Right renal cortex interstitium (tissue), 3 donors: ENCODE measurements at regions not wholly inside any gene's neighbourhood (a gene's known extent, or its start where the extent isn't known, plus 50 kb on each side); places are given as distances from the start of the nearest gene placed in this dataset.
"Not testable (repeated sequence)": the region's sequence is repeated elsewhere in the genome, so short reads cannot be mapped to it uniquely, and the experiment has no call there.

ENCODE experiments used
- DNase-seq, 3 donors: peaks; one replicate each; pipeline ENCODE4 v3.0.0-alpha.2; 2013; ENCODE audit warnings: low read depth in 3 of 3, low spot score in 2 of 3

DNA sequence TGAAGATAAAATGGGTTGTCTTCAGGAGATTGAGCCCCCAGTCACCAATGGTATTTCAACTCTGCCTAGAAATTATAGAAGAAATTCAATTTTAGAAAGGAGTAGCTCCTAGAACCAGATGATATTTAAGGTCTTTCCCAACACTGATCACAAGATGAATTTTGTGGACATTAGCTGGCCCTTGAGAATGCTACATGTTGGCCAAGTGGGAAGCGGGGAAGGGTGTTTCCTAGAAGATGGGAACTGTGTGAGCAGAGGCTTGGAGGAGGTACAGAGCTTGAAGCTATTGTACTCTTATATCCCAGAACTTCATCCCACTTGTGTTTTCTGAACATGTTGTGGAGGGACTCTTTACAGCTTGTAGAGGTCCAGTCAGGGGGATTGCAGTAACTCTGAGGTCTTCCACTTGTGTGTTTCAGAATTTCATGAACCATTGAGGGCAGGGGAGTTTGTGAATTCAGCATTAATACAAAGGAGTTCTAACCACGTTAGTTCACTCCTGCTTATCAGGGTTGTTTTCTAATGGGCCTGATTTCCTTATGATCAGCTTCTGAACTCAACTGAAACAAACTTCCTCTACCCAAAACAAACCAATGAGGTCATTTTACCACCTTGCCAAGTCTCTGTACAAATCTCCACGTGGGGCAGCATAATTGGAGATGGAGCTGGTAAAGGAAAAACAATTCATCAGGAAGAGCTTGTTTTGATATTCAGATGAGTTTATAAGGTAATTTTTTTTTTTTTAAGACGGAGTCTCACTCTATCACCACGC lies 152.6 kb upstream of the TPM1 start:
- DNase-seq: no peak

DNA sequence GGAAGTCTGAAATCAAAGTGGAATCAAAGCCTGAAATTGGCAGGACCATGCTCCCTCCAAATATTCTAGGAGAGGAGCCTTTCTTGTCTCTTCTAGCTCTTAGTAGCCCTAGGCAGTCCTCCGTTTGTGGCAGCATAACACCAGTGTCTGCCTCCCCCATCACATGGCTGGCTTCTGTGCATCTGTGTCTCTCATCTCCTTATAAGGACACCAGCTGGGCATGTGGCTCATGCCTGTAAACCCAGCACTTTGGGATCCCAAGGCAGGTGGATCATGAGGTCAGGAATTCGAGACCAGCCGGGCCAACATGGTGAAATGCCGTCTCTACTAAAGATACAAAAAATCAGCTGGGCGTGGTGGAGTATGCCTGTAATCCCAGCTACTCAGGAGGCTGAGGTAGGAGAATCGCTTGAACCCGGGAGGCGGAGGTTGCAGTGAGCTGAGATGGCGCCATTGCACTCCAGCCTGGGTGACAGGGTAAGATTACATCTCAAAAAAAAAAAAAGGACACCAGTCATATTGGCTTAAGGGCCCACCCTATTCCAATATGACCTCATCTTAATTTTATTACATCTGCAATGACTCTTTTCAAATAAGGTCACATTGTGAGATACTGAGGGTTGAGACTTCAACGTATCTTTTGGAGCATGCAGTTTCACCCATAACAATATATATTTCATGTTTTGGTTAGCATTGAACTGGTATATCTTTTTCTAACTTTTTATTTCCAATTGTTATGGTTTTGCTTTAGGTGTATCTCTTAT lies 148.0 kb upstream of the TPM1 start:
- no peak for DNase-seq

DNA sequence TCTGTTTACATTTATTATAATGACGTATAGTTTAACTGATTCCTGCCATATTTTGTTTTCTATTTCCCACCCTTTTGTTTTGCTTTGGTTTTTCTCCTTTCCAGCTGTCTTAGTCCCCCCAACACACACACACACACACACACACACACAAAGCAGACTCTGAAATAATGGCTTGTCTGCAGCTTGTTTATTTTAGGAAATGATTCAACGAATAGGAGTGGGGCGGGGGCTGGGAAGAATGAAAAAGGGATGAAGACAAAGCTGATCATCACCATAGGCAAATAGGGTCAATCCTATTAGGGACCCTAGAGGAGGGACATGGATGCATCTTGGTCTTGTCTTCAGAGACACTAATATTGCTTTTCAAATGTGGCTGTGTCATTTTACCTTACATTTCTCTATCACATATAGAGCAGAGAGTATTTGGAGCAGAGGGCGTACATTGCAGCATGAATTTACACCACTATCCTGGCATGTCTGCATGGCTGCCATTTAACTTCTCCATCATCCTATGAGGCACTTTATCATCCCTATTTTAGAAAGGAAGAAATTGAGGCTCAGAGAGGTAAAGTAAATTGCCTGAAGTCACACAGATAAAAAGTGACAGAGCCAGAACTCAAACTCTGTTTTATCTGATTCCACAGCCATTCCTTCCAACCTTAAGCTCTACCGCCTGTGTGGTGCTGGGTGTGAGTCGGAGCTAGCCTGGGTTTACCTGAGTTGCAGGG lies 147.2 kb upstream of the TPM1 start:
- no peak for DNase-seq

DNA sequence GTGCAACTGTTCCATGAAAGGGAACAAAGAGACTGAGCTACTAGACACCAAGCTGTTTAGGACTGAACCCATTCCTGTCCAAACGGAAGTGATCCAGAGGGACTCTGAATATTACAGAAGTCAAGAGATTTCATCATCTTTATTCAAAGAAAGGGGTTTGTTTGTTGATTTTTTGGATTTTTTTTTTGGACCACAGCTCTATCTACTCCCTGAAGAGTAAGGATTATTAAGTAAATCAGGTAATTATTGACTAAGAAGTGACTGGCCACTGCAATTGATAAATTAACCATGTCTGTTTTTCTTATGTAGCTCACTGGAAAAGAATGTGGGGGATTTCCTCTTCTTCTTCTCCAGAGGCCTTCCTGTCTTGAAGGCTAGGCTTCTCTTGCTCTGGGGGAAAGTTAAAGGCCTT lies 146.6 kb upstream of the TPM1 start:
- no peak for DNase-seq

DNA sequence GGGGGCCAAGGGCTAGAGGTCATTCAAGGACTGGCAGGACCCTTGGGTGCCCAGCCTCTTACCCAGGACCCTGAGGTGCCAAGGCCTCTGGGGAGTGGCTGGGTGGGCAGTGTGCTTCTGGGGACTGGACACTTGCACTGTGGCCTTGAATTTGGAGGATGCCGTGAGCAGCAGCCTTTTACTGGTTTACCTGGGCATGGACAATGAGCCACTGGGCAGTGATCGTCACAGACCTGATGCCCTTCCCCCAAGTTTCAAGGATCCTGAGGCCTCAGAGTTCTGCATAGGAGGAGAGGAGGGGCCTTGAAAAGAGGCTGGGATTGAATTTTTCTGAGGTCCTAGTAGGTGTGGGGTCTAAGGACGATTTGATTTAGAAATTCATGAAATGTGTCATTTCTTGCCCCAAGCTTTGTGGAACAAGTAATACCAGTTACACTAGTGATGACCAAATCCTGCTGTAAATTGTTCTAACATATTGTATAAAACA lies 146.1 kb upstream of the TPM1 start:
- no peak for DNase-seq

DNA sequence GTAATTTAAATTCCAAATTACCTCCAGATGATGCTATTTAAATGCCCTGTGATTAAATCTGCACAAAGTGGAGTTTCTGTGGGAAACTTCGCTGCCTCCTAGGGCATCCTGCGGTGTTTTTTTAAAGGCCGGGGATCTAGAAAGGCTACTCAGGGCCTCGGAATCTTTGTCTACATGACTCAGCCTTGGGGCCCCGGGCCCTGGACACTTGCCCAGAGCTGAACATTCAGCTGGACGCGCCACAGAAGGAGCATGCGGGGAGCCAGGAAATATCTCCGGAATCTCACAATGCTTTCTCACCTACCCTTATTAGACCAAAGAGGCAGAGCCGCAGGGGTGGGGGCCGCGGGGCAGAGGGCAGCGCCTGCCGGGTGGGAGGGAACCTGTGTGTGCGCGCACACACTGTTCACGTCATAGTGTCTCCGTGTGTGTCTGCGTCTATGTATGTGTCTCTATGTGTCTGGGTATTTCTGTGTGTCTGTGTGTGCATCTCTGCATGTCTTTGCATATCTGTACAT lies 145.5 kb upstream of the TPM1 start:
- DNase-seq: peak in 1 of 3 donors; percentile 60

DNA sequence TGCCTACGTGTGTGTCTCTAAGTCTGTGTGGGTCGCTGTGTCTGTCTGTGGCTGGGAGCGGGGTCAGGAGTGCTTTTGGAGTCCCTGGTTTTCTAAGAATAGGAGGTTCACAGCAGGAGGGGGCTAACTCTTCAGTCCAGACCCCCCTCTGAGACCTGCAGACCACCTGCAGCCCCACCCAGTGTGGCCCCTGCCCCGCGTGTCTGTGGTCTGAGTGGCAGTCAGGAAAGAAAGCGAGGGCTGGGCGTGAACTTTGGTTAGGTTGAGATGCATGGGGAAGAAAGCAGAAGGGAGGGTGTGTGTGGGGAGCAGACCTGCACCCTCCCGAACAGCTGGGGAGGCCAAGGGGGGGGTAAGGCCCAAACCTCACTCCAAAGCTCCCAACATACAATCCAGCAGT lies 144.9 kb upstream of the TPM1 start:
- DNase-seq: no peak

DNA sequence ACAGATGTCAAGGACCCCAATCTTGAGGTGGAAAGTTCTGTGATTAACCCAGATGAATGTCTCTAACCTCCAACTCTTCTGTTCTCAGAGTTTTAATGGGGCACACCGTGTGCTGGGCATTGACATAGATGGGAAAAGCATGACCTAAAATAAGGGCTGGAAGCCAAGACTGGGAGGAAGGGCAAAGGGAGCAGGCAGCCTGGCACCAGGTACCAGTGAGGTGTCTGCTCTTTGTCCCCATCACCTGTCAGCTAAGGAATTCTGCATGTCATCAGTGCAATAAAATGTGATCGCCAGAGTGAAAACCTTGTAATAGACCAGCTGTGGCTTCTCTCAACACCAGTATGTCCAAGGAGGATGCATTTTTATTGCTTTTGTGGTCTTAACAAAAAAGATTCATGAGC lies 143.5 kb upstream of the TPM1 start:
- no peak for DNase-seq

DNA sequence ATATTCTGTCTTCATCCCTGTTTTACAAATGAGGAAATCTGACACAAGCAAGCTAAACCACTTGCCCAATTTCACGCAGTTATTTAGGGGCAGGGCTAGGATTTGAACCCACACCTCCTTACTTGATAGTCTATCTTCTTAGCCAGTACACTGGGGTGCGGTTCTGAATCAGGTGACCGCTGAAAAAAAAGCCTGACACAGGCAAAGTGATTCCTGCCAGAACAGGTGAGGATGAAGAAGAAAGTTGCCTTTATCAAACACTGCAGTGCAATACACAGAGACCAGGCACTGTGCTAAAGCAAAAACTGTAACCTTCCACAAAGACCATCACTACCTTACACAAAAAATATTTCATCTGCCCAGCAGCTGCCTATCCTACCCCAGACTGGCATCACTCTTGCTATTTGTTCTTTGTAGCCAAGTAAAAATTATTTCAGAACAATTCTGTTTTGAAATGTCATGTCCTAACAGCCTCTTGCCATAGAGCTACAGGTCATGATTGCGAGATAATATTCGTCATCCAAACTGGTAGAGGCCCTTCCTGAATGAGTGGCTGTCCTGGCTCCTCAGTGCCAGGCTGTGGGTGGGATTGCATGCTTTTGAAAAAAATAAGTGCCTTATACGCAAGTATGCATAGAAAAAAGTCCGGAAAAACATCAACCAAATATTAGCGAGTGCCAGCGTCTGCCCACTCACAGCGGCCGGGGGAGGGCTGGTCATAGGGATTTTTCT lies 142.3 kb upstream of the TPM1 start:
- no peak for DNase-seq

DNA sequence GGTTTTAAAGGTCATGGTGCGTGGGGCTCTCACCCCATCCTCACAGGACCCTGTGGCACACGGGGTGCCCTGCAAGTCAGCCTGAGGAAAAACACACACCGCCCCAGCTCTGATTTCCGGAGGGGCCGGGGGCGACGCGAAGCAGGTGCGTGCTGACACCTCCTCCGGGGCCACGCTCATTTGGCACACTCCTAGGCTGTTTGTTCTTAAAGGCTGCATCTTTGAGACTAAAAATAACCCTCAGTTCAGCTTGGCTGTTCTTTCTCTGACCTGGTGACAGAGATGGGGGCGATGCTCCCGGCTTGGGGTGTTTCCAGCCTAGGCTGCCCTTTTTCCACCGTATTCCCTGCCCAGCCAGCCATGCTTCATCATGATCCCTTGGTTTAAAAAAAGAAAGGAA lies 141.5 kb upstream of the TPM1 start:
- no peak for DNase-seq

DNA sequence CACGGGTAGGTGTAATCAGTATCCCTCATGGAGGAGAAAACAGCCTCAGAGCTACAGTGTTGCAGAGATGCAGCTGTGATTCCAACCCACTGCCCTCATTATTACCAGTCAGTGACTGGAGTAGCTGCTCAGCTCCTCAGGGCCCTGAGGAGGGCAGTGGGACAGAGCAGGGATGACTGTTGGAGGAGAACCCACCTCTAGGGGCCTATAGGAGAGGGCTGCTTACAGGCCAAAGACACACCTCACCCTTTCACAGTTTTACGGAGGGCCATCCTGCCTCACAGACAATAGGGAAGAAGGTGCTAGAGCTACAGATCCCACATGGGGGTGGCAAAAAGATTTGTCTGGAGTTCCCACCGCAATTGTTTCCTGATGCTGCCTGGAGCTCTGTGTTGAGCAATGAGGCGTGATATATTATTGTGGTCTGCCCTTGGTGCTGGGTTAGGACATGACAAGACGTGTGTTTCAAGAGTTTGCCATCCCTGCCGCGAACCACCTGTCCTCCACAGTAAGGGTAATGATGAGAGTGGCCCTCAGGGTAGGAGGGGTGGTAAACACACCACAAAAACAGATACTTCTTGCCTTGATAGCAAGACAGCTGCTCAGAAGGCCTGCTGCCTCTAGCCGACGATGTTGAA lies 140.5 kb upstream of the TPM1 start:
- no peak for DNase-seq

DNA sequence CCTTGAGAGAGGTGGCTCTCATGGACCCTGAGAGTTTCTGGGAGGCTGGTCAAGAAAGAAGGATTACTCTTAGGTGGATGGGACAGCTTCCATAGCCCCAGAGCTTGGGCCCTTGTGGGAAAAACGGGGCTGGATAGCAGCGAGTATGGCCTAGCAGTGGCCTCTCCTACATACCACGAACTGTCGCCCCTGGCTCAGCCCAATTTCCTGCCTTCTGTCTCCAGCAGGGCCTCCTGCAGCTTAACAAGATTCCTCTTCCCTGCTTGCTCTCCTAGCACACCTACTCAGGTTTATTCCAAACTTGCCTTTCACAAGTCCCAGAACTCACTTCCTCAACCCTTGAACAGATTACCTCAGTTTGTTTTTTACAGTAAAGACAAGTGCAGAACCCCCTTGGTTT lies 139.7 kb upstream of the TPM1 start:
- no peak for DNase-seq

DNA sequence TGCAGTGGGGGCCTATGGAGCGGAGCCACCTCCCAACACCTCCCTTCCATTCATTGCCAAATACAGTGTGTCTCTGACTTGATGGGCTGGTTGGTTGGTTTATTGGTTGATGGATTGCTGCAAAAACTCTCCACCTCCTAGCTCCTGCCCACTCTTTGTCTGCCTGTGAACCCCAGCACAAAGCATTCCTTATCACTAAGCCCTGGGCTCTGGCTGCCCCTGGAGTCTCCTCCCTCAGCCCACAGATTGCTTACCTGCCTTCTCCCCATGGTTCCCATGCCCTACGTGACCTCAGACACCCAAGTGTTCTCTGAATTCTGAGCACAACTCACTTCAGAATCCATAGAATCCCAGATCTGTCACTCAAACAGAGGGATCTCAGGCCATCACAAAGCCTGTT lies 139.1 kb upstream of the TPM1 start:
- DNase-seq: no peak

DNA sequence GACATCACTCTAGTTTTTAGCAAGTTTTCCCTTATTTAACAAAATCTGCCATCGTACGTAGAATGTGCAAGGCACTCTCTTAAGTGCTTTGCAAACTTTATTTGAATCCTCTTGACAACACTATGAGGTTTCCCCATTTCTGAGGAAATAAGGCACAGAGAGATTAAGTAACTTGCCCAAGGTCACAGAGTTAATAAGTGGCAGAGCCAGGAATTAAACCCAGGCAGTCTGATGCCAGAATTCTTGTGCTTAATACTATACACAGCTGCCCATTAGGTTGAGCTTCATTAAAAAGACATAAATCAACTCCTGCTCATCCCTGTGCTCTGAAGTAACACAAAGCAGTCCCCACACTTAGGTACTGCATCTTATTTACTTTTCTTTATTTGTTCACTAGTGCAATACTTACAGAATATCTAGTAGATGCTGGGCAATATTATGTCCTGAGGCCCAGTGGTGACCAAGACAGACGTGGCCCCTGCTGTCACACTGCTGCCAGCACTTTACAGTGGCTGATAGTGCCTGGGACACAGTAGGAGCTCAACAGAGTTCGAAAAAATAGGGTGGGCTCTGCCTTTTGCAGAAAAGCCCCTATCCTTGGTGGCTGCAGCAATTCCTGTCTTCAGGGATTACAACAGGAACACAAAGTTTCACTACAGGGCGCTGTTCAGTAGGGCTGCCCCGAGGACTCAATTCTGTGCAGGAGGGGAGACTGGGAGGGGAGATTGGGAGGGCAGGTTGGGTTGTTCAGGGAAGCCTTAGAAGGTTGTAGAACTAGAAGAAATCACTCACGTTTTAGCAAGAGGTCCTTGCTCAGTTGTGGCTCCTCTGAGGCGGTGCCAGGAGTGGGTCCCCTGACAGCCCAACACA lies 138.3 kb upstream of the TPM1 start:
- no peak for DNase-seq

DNA sequence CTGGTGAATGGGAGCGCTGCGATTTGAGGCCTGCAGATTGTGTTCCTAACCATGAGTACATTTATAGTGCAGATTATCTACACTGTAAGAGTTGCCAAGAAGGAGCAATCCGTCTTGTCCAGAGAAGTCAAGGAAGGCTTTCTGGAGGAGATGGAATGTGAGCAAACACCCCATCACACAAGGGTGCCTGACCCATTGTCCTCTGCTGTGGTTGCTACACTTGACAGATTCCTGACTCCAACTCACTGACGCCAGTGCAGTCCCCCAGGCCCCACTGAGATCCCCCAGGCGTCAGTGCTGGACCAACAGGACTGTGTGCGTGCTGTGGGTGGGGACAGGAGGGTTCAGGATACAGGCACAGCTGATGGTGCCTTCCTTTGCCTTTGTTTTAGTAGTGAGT lies 135.9 kb upstream of the TPM1 start:
- DNase-seq: no peak

DNA sequence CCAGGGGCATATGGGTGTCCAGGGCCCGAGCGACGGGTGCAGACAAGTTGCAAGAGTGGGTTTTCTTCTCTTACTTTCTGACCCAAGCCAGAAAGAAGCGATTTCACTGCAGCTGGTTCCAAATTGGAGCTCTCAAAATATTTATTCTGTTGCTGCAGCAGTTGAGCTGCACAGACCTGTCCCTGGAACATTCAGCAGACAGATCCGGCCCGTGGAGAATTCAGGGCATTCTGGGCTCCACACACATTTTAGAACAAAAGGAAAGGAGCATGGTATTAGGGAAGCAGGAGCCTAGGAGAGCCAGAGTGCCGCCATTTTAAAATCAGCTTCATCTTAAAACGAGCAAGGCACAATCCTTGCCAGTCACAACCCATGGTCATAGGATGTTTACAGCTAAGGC lies 135.3 kb upstream of the TPM1 start:
- no peak for DNase-seq

DNA sequence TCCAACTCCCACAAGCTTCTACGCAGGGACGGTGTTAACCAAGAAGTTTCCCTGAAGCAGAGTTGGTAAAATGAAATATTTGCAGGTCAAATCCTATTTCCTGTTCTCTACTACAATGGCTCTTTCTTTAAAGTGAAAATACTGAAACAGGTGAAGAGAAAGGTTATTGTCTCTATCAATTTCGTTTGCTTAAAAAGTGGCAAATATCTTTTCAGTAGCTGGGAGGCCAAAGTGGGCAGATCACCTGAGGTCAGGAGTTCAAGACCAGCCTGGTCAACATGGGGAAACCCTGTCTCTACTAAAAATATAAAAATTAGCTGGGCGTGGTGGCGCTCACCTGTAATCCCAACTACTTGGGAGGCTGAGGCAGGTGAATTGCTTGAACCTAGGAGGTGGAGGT lies 134.2 kb upstream of the TPM1 start:
- not testable (repeated sequence) for DNase-seq

DNA sequence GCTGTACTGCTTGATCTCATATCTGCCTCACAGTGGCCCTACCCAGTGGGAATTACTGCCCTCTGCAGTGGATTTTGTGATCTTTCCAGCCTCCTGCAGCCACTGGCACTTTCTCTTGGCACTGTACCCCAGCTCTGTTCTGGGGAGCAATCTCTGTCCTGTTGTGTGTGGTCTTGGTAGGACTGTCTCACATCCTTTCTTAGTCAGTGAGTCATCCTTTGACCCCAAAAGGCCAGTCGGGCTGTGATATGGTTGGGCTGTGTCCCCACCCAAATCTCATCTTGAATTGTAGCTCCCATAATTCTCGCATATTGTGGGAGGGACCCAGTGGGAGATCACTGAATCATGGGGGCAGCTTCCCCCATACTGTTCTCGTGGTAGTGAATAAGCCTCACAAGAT lies 133.3 kb upstream of the TPM1 start:
- DNase-seq: no peak

DNA sequence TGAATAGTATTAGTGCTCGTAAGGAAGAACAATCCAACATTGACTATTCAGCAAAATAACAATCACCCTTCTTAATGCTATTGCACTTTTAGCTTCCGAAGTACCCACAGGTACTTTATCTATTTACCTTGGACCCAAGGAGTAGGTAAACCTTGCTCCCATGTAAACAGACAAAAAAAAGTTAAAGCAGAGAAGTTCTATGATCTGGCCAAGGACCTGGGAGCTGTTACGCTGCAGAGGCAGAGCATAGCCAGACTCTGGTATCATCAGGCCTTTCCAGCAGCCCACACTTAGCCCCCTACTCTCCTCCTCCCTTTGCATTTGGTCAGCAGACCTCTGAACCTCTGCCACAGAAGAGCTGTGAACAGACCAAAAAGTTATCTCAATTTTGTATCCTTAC lies 130.3 kb upstream of the TPM1 start:
- DNase-seq: no peak
